MCF 10A (cell line): ENCODE measurements at regions not wholly inside any gene's neighbourhood (a gene's known extent, or its start where the extent isn't known, plus 50 kb on each side); places are given as distances from the start of the nearest gene placed in this dataset.

Experiments used
- BruUV-seq: library from RNA; stranded (reverse); fragments of 400-500 nt; replicated peaks from 2 replicates; lab custom pipeline; 2021; lab: Mats Ljungman, UMichigan
- CTCF ChIA-PET: fragments of 300-600 bp; sonication (Branson Sonifier 250); formaldehyde crosslinking; extraction: SDS; loops from one replicate; lab custom pipeline; 2021; ENCODE audit warnings: antibody characterized with exemption, inconsistent platforms; lab: Yijun Ruan, JAX
- POLR2A ChIA-PET: fragments of 300-600, 350-650 bp; sonication (Branson Sonifier 250); formaldehyde crosslinking; extraction: SDS; loops from one replicate; lab custom pipeline; 2020; ENCODE audit warnings: antibody characterized with exemption, inconsistent platforms; lab: Yijun Ruan, JAX
- DNase-seq: peaks from one replicate; pipeline ENCODE4 v3.0.0-alpha.2; 2018; ENCODE audit not compliant: unreplicated experiment
- H3K27ac Mint-ChIP-seq: one replicate; pipeline ENCODE4 v1.8.0; 2022; ENCODE audit warnings: mild to moderate bottlenecking, low read depth, mixed read lengths; ENCODE audit not compliant: unreplicated experiment
- H3K27me3 Mint-ChIP-seq: one replicate; pipeline ENCODE4 v1.8.0; 2022; ENCODE audit warnings: mixed read lengths; ENCODE audit not compliant: insufficient read depth, unreplicated experiment
- H3K36me3 Mint-ChIP-seq: one replicate; pipeline ENCODE4 v1.8.0; 2022; ENCODE audit warnings: mild to moderate bottlenecking, moderate library complexity, mixed read lengths; ENCODE audit not compliant: insufficient read depth, unreplicated experiment
- H3K4me1 Mint-ChIP-seq: one replicate; pipeline ENCODE4 v1.8.0; 2022; ENCODE audit warnings: mixed read lengths; ENCODE audit not compliant: insufficient read depth, unreplicated experiment
- H3K4me3 Mint-ChIP-seq: one replicate; pipeline ENCODE4 v1.8.0; 2022; ENCODE audit warnings: mild to moderate bottlenecking, moderate library complexity, mixed read lengths; ENCODE audit not compliant: unreplicated experiment
- H3K9me3 Mint-ChIP-seq: one replicate; pipeline ENCODE4 v1.8.0; 2022; ENCODE audit warnings: mixed read lengths; ENCODE audit not compliant: unreplicated experiment
- intact Hi-C: fragments of 100-400 bp; cut with micrococcal nuclease; formaldehyde crosslinking; loops from 2 replicates; pipeline ENCODE4 v1.14.1; 2022
- TF ChIP-seq, protein P1 (sequence below): fragments of 200-600 bp; IDR thresholded peaks from one replicate; pipeline ENCODE4 v1.8.0; 2022; ENCODE audit warnings: antibody characterized with exemption, mild to moderate bottlenecking; ENCODE audit not compliant: unreplicated experiment

DNA sequence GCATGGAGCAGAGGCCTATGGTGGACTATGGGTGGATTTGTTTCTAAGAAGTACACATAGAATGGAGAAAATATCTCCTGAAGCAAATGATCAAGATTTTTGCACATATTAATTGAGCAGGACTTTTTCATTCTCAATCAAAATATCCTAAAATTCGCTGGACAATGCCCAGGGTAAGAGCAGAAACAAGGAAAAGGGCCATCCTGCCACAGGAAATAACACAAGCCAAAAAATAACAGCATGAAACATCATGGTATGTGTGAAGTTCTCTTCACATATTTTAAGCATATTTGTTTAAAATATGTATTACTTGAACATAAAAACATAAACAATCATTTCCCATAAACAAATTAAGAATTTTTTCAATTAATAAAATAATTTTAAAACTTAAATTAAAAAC, 868.9 kb downstream of the EPHA7 start:
- no TSS peak for BruUV-seq
- Mint-ChIP-seq H3K4me1 (no peaks in the 10 kb centered on the region), H3K27ac (no peak overlapping the region), H3K27me3 (peaks cover 20% of the 10 kb centered on the region), H3K9me3 (peaks cover 7% of the 10 kb centered on the region), H3K4me3 (no peak overlapping the region), H3K36me3 (no peaks in the 10 kb centered on the region)
- DNase-seq = no peak
- ChIA-PET POLR2A (no interaction called here), CTCF (no interaction called here)
- intact Hi-C loops = no loop called here
- TF ChIP-seq, protein P1, sequence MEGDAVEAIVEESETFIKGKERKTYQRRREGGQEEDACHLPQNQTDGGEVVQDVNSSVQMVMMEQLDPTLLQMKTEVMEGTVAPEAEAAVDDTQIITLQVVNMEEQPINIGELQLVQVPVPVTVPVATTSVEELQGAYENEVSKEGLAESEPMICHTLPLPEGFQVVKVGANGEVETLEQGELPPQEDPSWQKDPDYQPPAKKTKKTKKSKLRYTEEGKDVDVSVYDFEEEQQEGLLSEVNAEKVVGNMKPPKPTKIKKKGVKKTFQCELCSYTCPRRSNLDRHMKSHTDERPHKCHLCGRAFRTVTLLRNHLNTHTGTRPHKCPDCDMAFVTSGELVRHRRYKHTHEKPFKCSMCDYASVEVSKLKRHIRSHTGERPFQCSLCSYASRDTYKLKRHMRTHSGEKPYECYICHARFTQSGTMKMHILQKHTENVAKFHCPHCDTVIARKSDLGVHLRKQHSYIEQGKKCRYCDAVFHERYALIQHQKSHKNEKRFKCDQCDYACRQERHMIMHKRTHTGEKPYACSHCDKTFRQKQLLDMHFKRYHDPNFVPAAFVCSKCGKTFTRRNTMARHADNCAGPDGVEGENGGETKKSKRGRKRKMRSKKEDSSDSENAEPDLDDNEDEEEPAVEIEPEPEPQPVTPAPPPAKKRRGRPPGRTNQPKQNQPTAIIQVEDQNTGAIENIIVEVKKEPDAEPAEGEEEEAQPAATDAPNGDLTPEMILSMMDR = no peak

DNA sequence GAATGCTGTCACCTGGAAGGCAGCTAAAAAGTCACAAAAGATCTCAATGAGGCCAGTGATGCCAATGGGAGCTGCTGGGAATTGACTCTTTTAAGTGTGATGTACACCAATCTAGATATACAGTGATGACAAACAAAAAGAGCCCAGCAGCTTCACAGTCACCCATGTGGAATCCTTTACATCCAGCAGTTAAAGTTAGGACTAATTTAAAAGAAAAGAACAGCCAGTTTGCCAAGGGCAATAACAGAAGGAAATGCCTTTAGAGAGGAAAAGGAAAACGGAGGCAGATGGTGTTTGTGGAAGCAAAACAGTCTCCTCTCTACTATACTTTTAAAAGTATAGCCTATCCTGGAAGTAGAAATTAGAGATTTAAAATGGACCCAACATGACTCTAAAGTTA, 873.5 kb downstream of the EPHA7 start:
- H3K4me1 Mint-ChIP-seq = no peaks in the 10 kb centered on the region
- DNase-seq = no peak
- ChIA-PET POLR2A (interaction anchor here (0.6 kb wide), 1 partner anchor 8 kb away, joined by 3 read pairs; no protein-coding TSS in a partner anchor), CTCF (no interaction called here)
- H3K27ac Mint-ChIP-seq = no peak overlapping the region
- TF ChIP-seq, protein P1 = no peak
- peaks cover 7% of the 10 kb centered on the region for H3K9me3 Mint-ChIP-seq
- no peak overlapping the region for H3K4me3 Mint-ChIP-seq
- BruUV-seq = no TSS peak
- H3K36me3 Mint-ChIP-seq = no peaks in the 10 kb centered on the region
- intact Hi-C loops = no loop called here
- peaks cover 27% of the 10 kb centered on the region for H3K27me3 Mint-ChIP-seq

DNA sequence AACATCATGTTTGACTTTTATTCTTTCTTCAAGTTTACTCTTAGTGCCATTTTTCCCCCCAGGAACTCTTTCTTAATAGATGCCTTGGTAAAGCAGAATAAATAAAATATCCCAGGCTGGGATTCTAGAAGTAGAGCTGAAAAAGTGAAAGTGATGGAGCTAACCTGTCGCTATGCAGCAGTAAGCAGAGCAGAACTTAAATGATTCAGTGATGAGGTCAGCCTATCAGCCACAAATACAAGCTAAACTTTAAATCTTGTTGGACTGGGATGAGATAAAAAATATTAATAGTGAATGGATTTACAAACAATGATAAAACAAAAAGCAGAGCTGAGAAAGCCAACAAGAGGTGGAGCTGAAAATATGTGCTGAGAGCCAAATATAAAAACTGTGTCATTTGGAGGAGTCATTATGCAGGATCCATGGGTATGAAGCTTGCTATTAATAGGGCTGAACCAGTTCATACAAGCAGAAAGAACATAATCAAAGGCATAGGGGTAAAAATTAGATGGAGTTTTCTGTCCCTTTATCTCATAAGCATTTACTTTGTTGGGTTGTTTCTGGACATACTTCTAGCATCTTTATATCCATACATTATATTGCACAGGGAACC, 877.8 kb downstream of the EPHA7 start:
- no peaks in the 10 kb centered on the region for H3K9me3 Mint-ChIP-seq
- POLR2A ChIA-PET = interaction anchor here (0.6 kb wide), 1 partner anchor 8 kb away, joined by 3 read pairs; no protein-coding TSS in a partner anchor
- H3K36me3 Mint-ChIP-seq = no peaks in the 10 kb centered on the region
- TF ChIP-seq, protein P1 = no peak
- DNase-seq = no peak
- no TSS peak for BruUV-seq
- CTCF ChIA-PET = no interaction called here
- H3K4me3 Mint-ChIP-seq = no peak overlapping the region
- intact Hi-C loops = no loop called here
- no peaks in the 10 kb centered on the region for H3K4me1 Mint-ChIP-seq
- H3K27me3 Mint-ChIP-seq = peaks cover 18% of the 10 kb centered on the region
- no peak overlapping the region for H3K27ac Mint-ChIP-seq

DNA sequence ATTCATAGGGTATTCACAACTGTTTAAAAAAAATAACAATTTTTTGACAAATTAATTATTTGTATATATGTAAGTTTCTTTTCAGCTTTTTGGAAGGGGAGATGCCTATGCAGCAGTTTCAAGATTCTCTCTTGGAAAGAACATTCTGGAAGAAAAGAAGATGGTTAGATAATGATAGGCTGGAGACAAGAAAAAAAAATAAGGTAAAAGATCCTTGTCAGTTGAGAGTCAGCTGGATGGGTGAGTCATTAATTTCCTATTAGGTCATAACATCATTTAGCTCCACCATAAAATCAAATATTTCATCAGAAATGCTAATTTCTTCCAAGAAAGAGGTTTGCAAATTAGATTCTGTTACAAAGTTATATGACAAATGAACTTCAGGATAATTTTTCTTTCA, 880.4 kb downstream of the EPHA7 start:
- Mint-ChIP-seq H3K4me3 (no peak overlapping the region), H3K4me1 (no peaks in the 10 kb centered on the region), H3K27me3 (peaks cover 11% of the 10 kb centered on the region), H3K27ac (no peak overlapping the region), H3K36me3 (no peaks in the 10 kb centered on the region), H3K9me3 (no peaks in the 10 kb centered on the region)
- DNase-seq = no peak
- no TSS peak for BruUV-seq
- CTCF ChIA-PET = no interaction called here
- intact Hi-C loops = no loop called here
- POLR2A ChIA-PET = no interaction called here
- TF ChIP-seq, protein P1 = no peak
